ENCODE measurements at regions not wholly inside any gene's neighbourhood (a gene's known extent, or its start where the extent isn't known, plus 50 kb on each side); places are given as distances from the start of the nearest gene placed in this dataset.

DNA sequence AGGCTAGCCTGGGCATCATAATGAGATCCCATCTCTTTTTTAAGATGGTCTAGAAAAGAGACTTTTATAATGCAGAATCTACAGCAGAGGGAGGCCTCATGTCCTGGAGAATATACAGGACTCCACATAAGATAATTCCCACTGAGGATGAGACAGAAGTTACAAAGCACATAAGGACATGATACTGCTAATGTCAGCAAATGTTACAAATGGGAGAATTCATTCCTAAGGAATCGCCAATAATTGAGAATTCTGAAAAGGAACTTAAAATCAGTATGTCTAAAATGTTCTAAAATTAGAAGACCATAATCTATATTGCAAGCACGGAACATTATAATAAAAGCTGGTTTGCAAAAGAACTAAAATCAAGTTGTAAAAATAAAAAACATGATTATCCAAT lies 131.6 kb upstream of the PKDCC start:
- TF ChIP-seq YY1 (IDR thresholded peaks at IDR 0.05; ENCODE audit: insufficient read depth, insufficient read length) (no peak), ZNF274 (IDR thresholded peaks at IDR 0.05; ENCODE audit: low read depth, low read length) (no peak), SUZ12 (IDR thresholded peaks at IDR 0.05; ENCODE audit: extremely low read depth, insufficient read depth, insufficient read length) (no peak)
- Histone ChIP-seq H3K9me3 (ENCODE audit: insufficient read depth, low read length) (peaks cover 17% of the 10 kb centered on the region; the same call in 1 of the 2 replicates), H3K9ac (ENCODE audit: insufficient read length, low read depth) (no peak overlapping the region), H3K27me3 (ENCODE audit: insufficient read depth, insufficient read length) (no peaks in the 10 kb centered on the region), H3K36me3 (ENCODE audit: insufficient read depth, insufficient read length, low read length) (no peaks in the 10 kb centered on the region), H3K4me3 (ENCODE audit: insufficient read length, low read depth) (no peak overlapping the region), H3K4me1 (ENCODE audit: insufficient read depth, insufficient read length) (no peaks in the 10 kb centered on the region)
- no peak for DNase-seq (ENCODE audit: low read depth, low spot score)

DNA sequence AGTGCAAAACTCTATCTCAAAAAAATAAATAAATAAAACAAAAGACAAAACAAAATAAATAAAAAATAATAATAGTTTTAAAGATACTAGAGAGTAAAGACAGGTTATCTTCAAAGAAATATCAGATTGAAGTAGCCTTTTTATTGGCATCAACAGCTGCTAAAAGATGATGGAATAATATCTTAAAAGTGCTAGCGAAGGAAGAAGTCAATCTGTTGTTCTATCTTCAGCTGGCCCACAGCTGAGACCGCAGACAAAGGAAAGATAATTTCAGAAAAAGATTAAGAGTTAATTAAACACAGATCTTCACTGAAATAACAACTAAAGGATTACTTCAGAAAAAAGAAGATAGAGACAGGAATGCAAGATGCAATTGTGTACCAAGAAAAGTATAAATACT lies 130.2 kb upstream of the PKDCC start:
- H3K27me3 ChIP-seq (ENCODE audit: insufficient read depth, insufficient read length) = no peaks in the 10 kb centered on the region
- TF ChIP-seq ZNF274 (IDR thresholded peaks at IDR 0.05; ENCODE audit: low read depth, low read length) (no peak), SUZ12 (IDR thresholded peaks at IDR 0.05; ENCODE audit: extremely low read depth, insufficient read depth, insufficient read length) (no peak), YY1 (IDR thresholded peaks at IDR 0.05; ENCODE audit: insufficient read depth, insufficient read length) (no peak)
- no peak overlapping the region for H3K4me3 ChIP-seq (ENCODE audit: insufficient read length, low read depth)
- no peaks in the 10 kb centered on the region for H3K36me3 ChIP-seq (ENCODE audit: insufficient read depth, insufficient read length, low read length)
- DNase-seq (ENCODE audit: low read depth, low spot score) = no peak
- H3K9ac ChIP-seq (ENCODE audit: insufficient read length, low read depth) = no peak overlapping the region
- H3K9me3 ChIP-seq (ENCODE audit: insufficient read depth, low read length) = peaks cover 17% of the 10 kb centered on the region; the same call in 1 of the 2 replicates
- H3K4me1 ChIP-seq (ENCODE audit: insufficient read depth, insufficient read length) = no peaks in the 10 kb centered on the region

DNA sequence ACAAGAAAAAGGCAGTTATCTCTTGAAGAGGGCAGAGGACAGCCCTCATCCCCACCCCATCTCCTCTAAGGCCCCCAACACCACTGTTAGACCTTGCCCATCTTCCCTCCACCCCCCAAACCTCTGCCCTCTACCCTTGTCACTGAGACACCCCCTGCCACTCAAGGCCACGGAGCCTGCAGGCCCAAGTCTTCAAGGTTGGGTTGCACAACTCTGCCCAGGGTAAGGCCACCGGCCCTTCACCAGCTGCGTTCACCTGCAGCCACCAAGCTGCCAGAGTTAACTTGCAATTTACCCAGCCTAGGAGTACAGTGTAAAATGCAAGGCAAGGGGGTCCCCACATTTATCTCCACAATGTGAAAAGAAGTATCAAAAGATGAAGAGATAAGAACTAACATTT lies 128.7 kb upstream of the PKDCC start:
- H3K4me3 ChIP-seq (ENCODE audit: insufficient read length, low read depth) = no peak overlapping the region
- TF ChIP-seq SUZ12 (IDR thresholded peaks at IDR 0.05; ENCODE audit: extremely low read depth, insufficient read depth, insufficient read length) (no peak), ZNF274 (IDR thresholded peaks at IDR 0.05; ENCODE audit: low read depth, low read length) (no peak), YY1 (IDR thresholded peaks at IDR 0.05; ENCODE audit: insufficient read depth, insufficient read length) (no peak)
- no peak overlapping the region for H3K9ac ChIP-seq (ENCODE audit: insufficient read length, low read depth)
- no peaks in the 10 kb centered on the region for H3K36me3 ChIP-seq (ENCODE audit: insufficient read depth, insufficient read length, low read length)
- no peaks in the 10 kb centered on the region for H3K4me1 ChIP-seq (ENCODE audit: insufficient read depth, insufficient read length)
- no peaks in the 10 kb centered on the region for H3K27me3 ChIP-seq (ENCODE audit: insufficient read depth, insufficient read length)
- DNase-seq (ENCODE audit: low read depth, low spot score) = no peak
- H3K9me3 ChIP-seq (ENCODE audit: insufficient read depth, low read length) = peaks cover 10% of the 10 kb centered on the region; the same call in 1 of the 2 replicates

DNA sequence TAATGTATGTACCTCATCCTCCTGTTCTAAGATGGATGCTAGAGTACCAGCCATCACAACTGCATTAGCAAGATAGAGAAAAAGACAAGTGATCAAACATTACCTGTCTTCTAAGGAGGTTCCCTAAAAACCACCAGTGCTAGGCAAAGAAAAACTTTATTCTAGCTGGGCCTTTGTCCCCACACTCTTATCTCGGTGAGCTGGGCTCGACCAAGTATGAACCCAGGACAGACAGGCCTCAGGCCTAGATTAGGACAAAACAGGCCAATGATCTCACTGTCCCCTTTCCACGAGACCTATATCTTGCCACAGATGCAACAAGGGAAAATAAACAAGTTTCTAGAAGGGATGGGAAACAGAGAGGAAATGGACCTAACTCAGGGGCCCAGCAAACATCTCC lies 127.6 kb upstream of the PKDCC start:
- Histone ChIP-seq H3K27me3 (ENCODE audit: insufficient read depth, insufficient read length) (no peaks in the 10 kb centered on the region), H3K4me3 (ENCODE audit: insufficient read length, low read depth) (no peak overlapping the region), H3K9ac (ENCODE audit: insufficient read length, low read depth) (no peak overlapping the region), H3K4me1 (ENCODE audit: insufficient read depth, insufficient read length) (no peaks in the 10 kb centered on the region), H3K36me3 (ENCODE audit: insufficient read depth, insufficient read length, low read length) (no peaks in the 10 kb centered on the region), H3K9me3 (ENCODE audit: insufficient read depth, low read length) (0 out of 2 replicates have a peak, but pooled peaks cover 3% of the 10 kb centered on the region)
- no peak for DNase-seq (ENCODE audit: low read depth, low spot score)
- no peak for TF ChIP-seq SUZ12 (IDR thresholded peaks at IDR 0.05; ENCODE audit: extremely low read depth, insufficient read depth, insufficient read length)
- no peak for TF ChIP-seq ZNF274 (IDR thresholded peaks at IDR 0.05; ENCODE audit: low read depth, low read length)
- no peak for TF ChIP-seq YY1 (IDR thresholded peaks at IDR 0.05; ENCODE audit: insufficient read depth, insufficient read length)

DNA sequence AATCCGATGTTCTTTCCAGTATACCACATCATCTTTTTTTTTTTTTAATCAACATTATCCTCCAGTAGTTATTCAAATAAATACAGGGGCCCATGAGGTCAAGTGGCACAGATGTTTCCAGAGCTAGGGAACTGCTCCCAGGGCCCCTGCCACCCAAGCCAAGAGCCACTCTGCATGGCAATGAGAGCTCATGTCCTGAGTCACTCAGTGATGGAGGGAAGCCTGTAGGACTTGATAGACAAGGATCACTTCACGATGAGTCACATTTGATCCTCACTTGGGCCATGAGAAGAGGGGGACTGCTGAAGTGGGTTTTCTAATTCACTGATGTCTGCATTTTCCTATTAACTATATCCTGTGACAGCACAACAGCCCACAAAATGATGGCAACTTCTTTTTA lies 127.0 kb upstream of the PKDCC start:
- Histone ChIP-seq H3K4me3 (ENCODE audit: insufficient read length, low read depth) (no peak overlapping the region), H3K27me3 (ENCODE audit: insufficient read depth, insufficient read length) (no peaks in the 10 kb centered on the region), H3K36me3 (ENCODE audit: insufficient read depth, insufficient read length, low read length) (no peaks in the 10 kb centered on the region), H3K9ac (ENCODE audit: insufficient read length, low read depth) (no peak overlapping the region), H3K4me1 (ENCODE audit: insufficient read depth, insufficient read length) (no peaks in the 10 kb centered on the region), H3K9me3 (ENCODE audit: insufficient read depth, low read length) (peaks cover 7% of the 10 kb centered on the region; the same call in 1 of the 2 replicates)
- TF ChIP-seq SUZ12 (IDR thresholded peaks at IDR 0.05; ENCODE audit: extremely low read depth, insufficient read depth, insufficient read length) (no peak), ZNF274 (IDR thresholded peaks at IDR 0.05; ENCODE audit: low read depth, low read length) (no peak), YY1 (IDR thresholded peaks at IDR 0.05; ENCODE audit: insufficient read depth, insufficient read length) (no peak)
- DNase-seq (ENCODE audit: low read depth, low spot score) = no peak

DNA sequence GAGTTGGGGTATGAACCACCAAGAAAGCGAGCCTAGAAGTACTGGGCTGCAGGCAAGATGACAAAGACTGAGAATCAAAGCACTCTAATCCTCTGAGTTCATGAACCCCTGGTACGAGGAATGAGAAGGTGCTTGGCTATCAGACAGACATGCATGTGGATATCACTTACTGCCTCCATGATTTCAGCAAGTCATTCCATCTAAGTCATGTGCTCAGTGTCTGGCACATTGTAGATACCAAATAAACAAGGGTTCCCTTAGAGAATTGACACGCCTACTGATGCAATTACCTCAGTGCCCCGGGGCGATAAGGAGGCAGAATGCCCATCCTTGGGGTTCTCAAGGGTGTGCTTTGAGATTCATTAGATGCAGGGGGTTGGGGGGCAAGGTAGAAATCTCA lies 125.6 kb upstream of the PKDCC start:
- no peak overlapping the region for H3K9ac ChIP-seq (ENCODE audit: insufficient read length, low read depth)
- H3K36me3 ChIP-seq (ENCODE audit: insufficient read depth, insufficient read length, low read length) = no peaks in the 10 kb centered on the region
- no peak for TF ChIP-seq YY1 (IDR thresholded peaks at IDR 0.05; ENCODE audit: insufficient read depth, insufficient read length)
- no peak for TF ChIP-seq ZNF274 (IDR thresholded peaks at IDR 0.05; ENCODE audit: low read depth, low read length)
- TF ChIP-seq SUZ12 (IDR thresholded peaks at IDR 0.05; ENCODE audit: extremely low read depth, insufficient read depth, insufficient read length) = no peak
- H3K9me3 ChIP-seq (ENCODE audit: insufficient read depth, low read length) = peaks cover 8% of the 10 kb centered on the region; the same call in 1 of the 2 replicates
- no peaks in the 10 kb centered on the region for H3K4me1 ChIP-seq (ENCODE audit: insufficient read depth, insufficient read length)
- no peak for DNase-seq (ENCODE audit: low read depth, low spot score)
- no peak overlapping the region for H3K4me3 ChIP-seq (ENCODE audit: insufficient read length, low read depth)
- no peaks in the 10 kb centered on the region for H3K27me3 ChIP-seq (ENCODE audit: insufficient read depth, insufficient read length)

DNA sequence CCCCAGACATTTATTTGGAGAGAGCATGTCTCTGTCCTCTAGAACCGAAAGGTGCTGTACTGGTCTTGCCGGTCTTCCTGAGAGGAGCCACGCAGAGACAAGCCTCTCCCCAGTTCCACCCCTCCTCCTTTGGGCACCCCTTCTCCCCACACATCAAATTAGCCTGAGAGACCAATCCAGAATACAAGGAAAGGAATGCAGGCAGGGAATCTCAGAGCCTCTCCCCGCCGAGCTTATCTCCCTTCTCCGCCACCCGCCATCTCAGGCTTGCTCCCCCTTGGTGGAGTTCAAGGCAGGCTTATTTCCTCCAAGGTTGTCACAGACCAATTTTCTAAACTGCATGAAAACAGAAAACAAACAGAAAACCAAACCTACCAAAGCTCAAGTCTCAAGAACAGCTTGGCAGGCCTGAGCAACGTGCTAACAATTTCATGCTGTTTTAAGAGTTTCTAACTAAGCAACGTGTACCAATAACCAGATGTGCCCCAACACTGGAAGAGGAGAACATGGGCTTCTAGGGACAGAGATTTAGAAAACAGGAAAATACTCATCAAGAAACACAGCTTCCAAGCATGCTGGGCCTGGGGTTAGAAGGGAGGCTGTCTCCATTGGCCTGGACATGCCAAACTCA lies 124.5 kb upstream of the PKDCC start:
- no peak overlapping the region for H3K9ac ChIP-seq (ENCODE audit: insufficient read length, low read depth)
- peaks cover 8% of the 10 kb centered on the region; the same call in 1 of the 2 replicates for H3K9me3 ChIP-seq (ENCODE audit: insufficient read depth, low read length)
- TF ChIP-seq SUZ12 (IDR thresholded peaks at IDR 0.05; ENCODE audit: extremely low read depth, insufficient read depth, insufficient read length) (no peak), ZNF274 (IDR thresholded peaks at IDR 0.05; ENCODE audit: low read depth, low read length) (no peak), YY1 (IDR thresholded peaks at IDR 0.05; ENCODE audit: insufficient read depth, insufficient read length) (no peak)
- DNase-seq (ENCODE audit: low read depth, low spot score) = no peak
- H3K4me3 ChIP-seq (ENCODE audit: insufficient read length, low read depth) = no peak overlapping the region
- no peaks in the 10 kb centered on the region for H3K36me3 ChIP-seq (ENCODE audit: insufficient read depth, insufficient read length, low read length)
- H3K4me1 ChIP-seq (ENCODE audit: insufficient read depth, insufficient read length) = no peaks in the 10 kb centered on the region
- no peaks in the 10 kb centered on the region for H3K27me3 ChIP-seq (ENCODE audit: insufficient read depth, insufficient read length)

Data from NT2/D1 (cell line).